DMS153 treated with DMSO at 0.1 percent for 48 hours (cell line): ENCODE measurements at regions not wholly inside any gene's neighbourhood (a gene's known extent, or its start where the extent isn't known, plus 50 kb on each side); places are given as distances from the start of the nearest gene placed in this dataset.

Experiments used
- DNase-seq: peaks from one replicate; lab custom pipeline; 2025; ENCODE audit not compliant: unreplicated experiment; lab: John Stamatoyannopoulos, UW

GRCh38 chr18:64271975-64272659 lies 123.2 kb upstream of the LINC00305 start:
- no peak for DNase-seq

- DNase-seq, result peak; percentile 75
Measured at GRCh38 chr18:64271246-64271645, 122.4 kb upstream of the LINC00305 start.

GRCh38 chr18:64270608-64271007 lies 121.7 kb upstream of the LINC00305 start:
- no peak for DNase-seq

- no peak for DNase-seq
Measured at GRCh38 chr18:64270121-64270520, 121.2 kb upstream of the LINC00305 start.

- DNase-seq, result no peak
Measured at GRCh38 chr18:64264171-64264570, 115.3 kb upstream of the LINC00305 start.

- DNase-seq, result no peak
Measured at GRCh38 chr18:64260810-64261209, 111.9 kb upstream of the LINC00305 start.

- DNase-seq, result no peak
Measured at GRCh38 chr18:64259871-64260270, 111.0 kb upstream of the LINC00305 start.

- DNase-seq, result no peak
Measured at GRCh38 chr18:64258111-64258650, 109.3 kb upstream of the LINC00305 start.

GRCh38 chr18:64254399-64255093 lies 105.7 kb upstream of the LINC00305 start:
- no peak for DNase-seq

GRCh38 chr18:64253873-64254272 lies 105.0 kb upstream of the LINC00305 start:
- no peak for DNase-seq

- DNase-seq, result no peak
Measured at GRCh38 chr18:64253222-64253621, 104.3 kb upstream of the LINC00305 start.

- no peak for DNase-seq
Measured at GRCh38 chr18:64248836-64249235, 99.9 kb upstream of the LINC00305 start.

- no peak for DNase-seq
Measured at GRCh38 chr18:64245126-64245861, 96.4 kb upstream of the LINC00305 start.

- DNase-seq, result peak; percentile 6
Measured at GRCh38 chr18:64244571-64244970, 95.7 kb upstream of the LINC00305 start.

GRCh38 chr18:64240316-64240715 lies 91.4 kb upstream of the LINC00305 start:
- no peak for DNase-seq

- no peak for DNase-seq
Measured at GRCh38 chr18:64238076-64238475, 89.2 kb upstream of the LINC00305 start.

GRCh38 chr18:64234321-64234720 lies 85.4 kb upstream of the LINC00305 start:
- DNase-seq, result no peak

GRCh38 chr18:64233851-64234250 lies 85.0 kb upstream of the LINC00305 start:
- no peak for DNase-seq

- DNase-seq, result no peak
Measured at GRCh38 chr18:64220941-64221340, 72.1 kb upstream of the LINC00305 start.

GRCh38 chr18:64219517-64219916 lies 70.6 kb upstream of the LINC00305 start:
- DNase-seq, result no peak

GRCh38 chr18:64210401-64210949 lies 61.6 kb upstream of the LINC00305 start:
- DNase-seq, result no peak
